Immature natural killer cell (primary cell): ENCODE measurements at regions not wholly inside any gene's neighbourhood (a gene's known extent, or its start where the extent isn't known, plus 50 kb on each side); places are given as distances from the start of the nearest gene placed in this dataset.

ENCODE experiments used
- DNase-seq, 3 donors: peaks; one replicate each; pipeline ENCODE4 v3.0.0; 2022; ENCODE audit warnings: mixed read lengths in 1 of 3
- H3K27ac Mint-ChIP-seq, 6 donors: one replicate each; pipeline ENCODE4 v1.8.0; 2020; ENCODE audit warnings: mixed read lengths in 6 of 6, mild to moderate bottlenecking in 5 of 6, inconsistent platforms in 4 of 6, moderate library complexity in 3 of 6
- H3K27me3 Mint-ChIP-seq, 3 donors: one replicate each; pipeline ENCODE4 v1.8.0; 2020 to 2021; ENCODE audit warnings: low read depth in 3 of 3, mild to moderate bottlenecking in 3 of 3, mixed read lengths in 3 of 3, moderate library complexity in 3 of 3, inconsistent platforms in 1 of 3
- H3K36me3 Mint-ChIP-seq, 3 donors: one replicate each; pipeline ENCODE4 v1.8.0; 2020; ENCODE audit warnings: mixed read lengths in 3 of 3, inconsistent platforms in 2 of 3, mild to moderate bottlenecking in 2 of 3
- H3K4me1 Mint-ChIP-seq, 2 donors: one replicate each; pipeline ENCODE4 v1.8.0; 2020; ENCODE audit warnings: inconsistent platforms in 2 of 2, mild to moderate bottlenecking in 2 of 2, mixed read lengths in 2 of 2, moderate library complexity in 1 of 2
- H3K4me3 Mint-ChIP-seq, 5 donors: one replicate each; pipeline ENCODE4 v1.8.0; 2020; ENCODE audit warnings: mild to moderate bottlenecking in 5 of 5, mixed read lengths in 5 of 5, inconsistent platforms in 3 of 5, moderate library complexity in 3 of 5
- H3K9me3 Mint-ChIP-seq, 6 donors: one replicate each; pipeline ENCODE4 v1.8.0; 2020; ENCODE audit warnings: mild to moderate bottlenecking in 6 of 6, mixed read lengths in 6 of 6, inconsistent platforms in 4 of 6, moderate library complexity in 3 of 6

DNA sequence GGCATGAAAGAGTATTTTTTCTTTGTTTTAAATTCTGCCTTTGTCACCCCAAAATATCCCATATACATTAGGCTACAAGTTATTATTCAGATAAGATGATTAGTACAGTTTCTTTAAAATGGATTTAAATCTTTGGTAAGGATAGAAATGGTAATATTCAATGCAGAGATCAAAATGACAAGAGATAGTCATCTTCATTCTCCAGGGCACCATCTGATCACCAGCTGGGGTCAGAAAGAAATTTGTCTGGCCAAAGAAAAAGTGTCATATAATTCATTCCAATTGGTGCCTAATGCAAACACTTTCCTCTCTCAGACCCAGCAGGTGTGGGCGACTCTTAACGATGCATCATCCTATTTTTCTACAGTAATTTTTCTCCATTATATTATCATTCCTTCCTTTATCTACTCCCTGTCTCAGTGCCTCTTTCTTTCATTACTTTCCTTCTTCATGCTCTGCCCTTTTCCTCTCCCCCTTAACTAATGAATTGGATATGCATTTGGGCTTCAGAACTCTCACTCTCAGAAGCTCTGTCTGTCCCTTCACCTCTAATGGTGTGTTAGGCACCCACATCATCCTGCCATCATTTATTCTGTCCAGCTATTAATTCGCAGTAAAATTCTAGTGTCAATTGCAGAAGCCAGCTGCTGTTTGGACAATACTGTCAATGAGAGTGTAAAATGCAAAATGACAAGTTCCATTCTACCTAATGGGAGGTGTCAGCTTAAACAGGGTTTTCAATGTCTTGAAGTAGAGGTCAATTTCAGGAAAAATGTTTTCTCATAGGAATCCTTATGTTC, 570.5 kb downstream of the TDRD15 start:
- peaks cover 2 to 21% (median 6%) of the 10 kb centered on the region in 6 donors for H3K9me3 Mint-ChIP-seq
- no peaks in the 10 kb centered on the region for H3K27me3 Mint-ChIP-seq
- no peak overlapping the region for H3K4me3 Mint-ChIP-seq
- no peak for DNase-seq
- peaks cover 0 to 4% (median 0%) of the 10 kb centered on the region in 3 donors for H3K36me3 Mint-ChIP-seq
- H3K4me1 Mint-ChIP-seq = no peaks in the 10 kb centered on the region
- H3K27ac Mint-ChIP-seq = no peak overlapping the region

DNA sequence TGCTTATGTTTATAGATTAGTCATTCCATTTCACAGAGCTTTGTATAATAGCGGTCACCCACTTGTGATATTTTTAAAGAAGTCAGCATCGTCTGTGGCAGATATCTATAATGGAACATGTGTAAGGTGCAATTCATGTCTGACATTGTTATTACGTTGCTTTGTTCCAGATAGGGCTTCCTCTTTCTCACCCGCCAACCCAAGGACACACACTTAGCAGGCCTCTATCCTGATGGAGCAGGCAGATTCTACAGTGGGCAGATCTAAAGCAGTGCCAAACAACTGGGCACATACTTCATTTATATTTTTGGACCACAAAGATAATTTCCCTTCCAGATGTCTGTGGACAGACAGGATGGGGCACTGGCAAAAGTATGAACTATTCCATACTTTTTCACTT, 573.1 kb downstream of the TDRD15 start:
- H3K9me3 Mint-ChIP-seq = peaks cover 2 to 21% (median 8%) of the 10 kb centered on the region in 6 donors
- no peaks in the 10 kb centered on the region for H3K4me1 Mint-ChIP-seq
- peaks cover 0 to 4% (median 0%) of the 10 kb centered on the region in 3 donors for H3K36me3 Mint-ChIP-seq
- no peak overlapping the region for H3K27ac Mint-ChIP-seq
- no peak overlapping the region for H3K4me3 Mint-ChIP-seq
- no peak for DNase-seq
- H3K27me3 Mint-ChIP-seq = peaks cover 0 to 3% (median 0%) of the 10 kb centered on the region in 3 donors

GRCh38 chr2:21700644-21701043, 576.9 kb downstream of the TDRD15 start:
- DNase-seq = no peak
- Mint-ChIP-seq H3K9me3 (peaks cover 3 to 15% (median 10%) of the 10 kb centered on the region in 6 donors), H3K36me3 (no peaks in the 10 kb centered on the region), H3K4me3 (no peak overlapping the region), H3K27me3 (peaks cover 0 to 3% (median 0%) of the 10 kb centered on the region in 3 donors), H3K27ac (no peak overlapping the region), H3K4me1 (no peaks in the 10 kb centered on the region)

DNA sequence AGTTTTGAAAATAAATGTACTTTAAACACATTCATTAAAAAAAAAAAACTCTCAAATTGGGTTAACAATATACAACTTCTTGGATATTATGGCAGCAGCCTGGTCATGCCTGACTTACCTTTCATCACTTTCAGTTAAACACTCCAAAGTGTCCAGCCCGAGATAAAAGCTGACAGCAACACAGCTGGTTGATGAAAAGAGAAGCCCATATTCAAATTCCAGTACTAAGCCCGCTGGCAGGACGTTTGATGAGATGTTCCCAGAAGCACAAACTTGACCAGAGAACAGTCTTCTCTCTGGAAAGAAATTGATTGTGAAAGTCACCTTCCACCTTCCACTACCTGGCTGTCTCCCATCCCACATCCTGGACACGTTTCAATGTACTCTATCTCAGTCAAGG, 586.3 kb downstream of the TDRD15 start:
- H3K27me3 Mint-ChIP-seq = peaks cover 0 to 3% (median 2%) of the 10 kb centered on the region in 3 donors
- H3K4me3 Mint-ChIP-seq = no peak overlapping the region
- no peaks in the 10 kb centered on the region for H3K36me3 Mint-ChIP-seq
- DNase-seq = no peak
- H3K4me1 Mint-ChIP-seq = no peaks in the 10 kb centered on the region
- peaks cover 9 to 48% (median 16%) of the 10 kb centered on the region in 6 donors for H3K9me3 Mint-ChIP-seq
- H3K27ac Mint-ChIP-seq = no peak overlapping the region

DNA sequence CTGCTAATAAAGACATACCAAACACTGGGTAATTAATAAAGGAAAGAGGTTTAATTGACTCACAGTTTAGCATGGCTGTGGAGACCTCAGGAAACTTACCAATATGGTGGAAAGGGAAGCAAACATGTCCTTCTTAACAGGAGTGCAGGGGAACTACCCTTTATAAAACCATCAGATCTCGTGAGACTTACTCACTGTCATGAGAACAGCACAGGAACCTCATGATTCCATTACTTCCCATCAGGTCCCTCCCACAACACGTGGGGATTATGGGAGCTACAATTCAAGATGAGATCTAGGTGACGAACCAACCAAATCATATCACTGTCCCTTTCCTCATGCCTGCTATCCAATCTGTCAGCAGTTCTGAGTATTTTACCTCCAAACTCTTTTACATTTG, 586.7 kb downstream of the TDRD15 start:
- H3K27me3 Mint-ChIP-seq = peaks cover 0 to 3% (median 2%) of the 10 kb centered on the region in 3 donors
- H3K4me1 Mint-ChIP-seq = no peaks in the 10 kb centered on the region
- no peak for DNase-seq
- no peaks in the 10 kb centered on the region for H3K36me3 Mint-ChIP-seq
- H3K27ac Mint-ChIP-seq = no peak overlapping the region
- H3K9me3 Mint-ChIP-seq = peaks cover 9 to 44% (median 18%) of the 10 kb centered on the region in 6 donors
- no peak overlapping the region for H3K4me3 Mint-ChIP-seq

GRCh38 chr2:21715887-21716286, 592.1 kb downstream of the TDRD15 start:
- DNase-seq = no peak
- peaks cover 0 to 7% (median 0%) of the 10 kb centered on the region in 3 donors for H3K36me3 Mint-ChIP-seq
- H3K4me3 Mint-ChIP-seq = no peak overlapping the region
- H3K4me1 Mint-ChIP-seq = no peaks in the 10 kb centered on the region
- no peak overlapping the region for H3K27ac Mint-ChIP-seq
- H3K27me3 Mint-ChIP-seq = peaks cover 0 to 4% (median 0%) of the 10 kb centered on the region in 3 donors
- peaks cover 15 to 39% (median 21%) of the 10 kb centered on the region in 6 donors for H3K9me3 Mint-ChIP-seq

- no peak overlapping the region for H3K4me3 Mint-ChIP-seq
- H3K27ac Mint-ChIP-seq = no peak overlapping the region
- H3K36me3 Mint-ChIP-seq = no peaks in the 10 kb centered on the region
- H3K27me3 Mint-ChIP-seq = no peaks in the 10 kb centered on the region
- H3K4me1 Mint-ChIP-seq = no peaks in the 10 kb centered on the region
- DNase-seq = no peak
- H3K9me3 Mint-ChIP-seq = peaks cover 8 to 34% (median 20%) of the 10 kb centered on the region in 6 donors
These were observed 603.3 kb downstream of the TDRD15 start for GRCh38 chr2:21727101-21727500.

- Mint-ChIP-seq H3K36me3 (no peaks in the 10 kb centered on the region), H3K9me3 (peaks cover 10 to 38% (median 21%) of the 10 kb centered on the region in 6 donors), H3K4me1 (no peaks in the 10 kb centered on the region), H3K4me3 (no peak overlapping the region), H3K27me3 (no peaks in the 10 kb centered on the region), H3K27ac (no peak overlapping the region)
- no peak for DNase-seq
These were observed 604.4 kb downstream of the TDRD15 start for GRCh38 chr2:21728133-21728532.

GRCh38 chr2:21730141-21730540, 606.4 kb downstream of the TDRD15 start:
- Mint-ChIP-seq H3K27ac (no peak overlapping the region), H3K9me3 (peaks cover 9 to 41% (median 17%) of the 10 kb centered on the region in 6 donors), H3K36me3 (no peaks in the 10 kb centered on the region), H3K27me3 (peaks cover 0 to 1% (median 0%) of the 10 kb centered on the region in 3 donors), H3K4me1 (no peaks in the 10 kb centered on the region), H3K4me3 (no peak overlapping the region)
- no peak for DNase-seq

DNA sequence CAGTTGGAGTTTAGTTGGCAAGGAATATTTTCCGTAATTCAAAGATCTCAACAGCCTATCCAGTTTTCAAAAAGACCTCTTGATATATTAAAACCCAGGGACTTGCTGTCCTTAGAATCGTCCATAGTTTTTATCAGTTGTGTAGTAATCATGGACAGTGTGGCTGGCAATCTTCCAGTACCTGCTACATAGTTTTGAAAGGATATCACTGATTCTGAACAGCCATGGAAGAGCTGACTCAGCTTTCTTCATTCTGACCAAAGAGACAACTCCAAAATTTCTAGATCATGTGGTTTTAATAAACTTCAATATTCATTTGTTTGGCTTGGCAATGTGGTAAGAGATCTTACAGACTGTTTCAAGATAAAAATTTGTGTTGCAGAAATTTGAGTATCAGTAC, 616.7 kb downstream of the TDRD15 start:
- Mint-ChIP-seq H3K27ac (no peak overlapping the region), H3K4me1 (no peaks in the 10 kb centered on the region), H3K36me3 (no peaks in the 10 kb centered on the region), H3K27me3 (peaks cover 0 to under 1% (median 0%) of the 10 kb centered on the region in 3 donors), H3K4me3 (no peak overlapping the region), H3K9me3 (peaks cover 3 to 32% (median 18%) of the 10 kb centered on the region in 6 donors)
- DNase-seq = no peak

GRCh38 chr2:21746499-21746898, 622.7 kb downstream of the TDRD15 start:
- Mint-ChIP-seq H3K4me1 (no peaks in the 10 kb centered on the region), H3K4me3 (no peak overlapping the region), H3K36me3 (peaks cover 0 to 3% (median under 1%) of the 10 kb centered on the region in 3 donors), H3K27ac (no peak overlapping the region), H3K9me3 (peaks cover 0 to 55% (median 25%) of the 10 kb centered on the region in 6 donors), H3K27me3 (no peaks in the 10 kb centered on the region)
- DNase-seq = no peak

DNA sequence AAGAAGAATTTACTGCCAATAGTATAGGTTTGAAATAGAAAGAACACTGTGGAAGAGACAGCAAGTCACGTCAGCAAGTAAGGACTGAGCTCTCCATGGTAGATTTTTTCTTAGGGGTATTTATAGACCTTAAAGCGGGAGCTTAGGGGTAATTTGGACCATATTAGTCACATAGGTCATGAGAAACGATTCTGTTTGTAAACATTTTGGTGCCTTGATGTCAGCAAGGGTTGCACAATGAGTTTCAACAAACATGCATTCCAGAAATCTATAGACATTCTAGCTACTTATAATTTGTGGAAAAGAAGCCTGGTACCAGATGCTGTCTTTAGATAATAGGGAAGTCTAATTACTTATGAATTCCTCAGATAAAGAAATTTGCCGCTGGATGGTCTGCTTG, 624.7 kb downstream of the TDRD15 start:
- Mint-ChIP-seq H3K36me3 (peaks cover 0 to 4% (median 3%) of the 10 kb centered on the region in 3 donors), H3K4me1 (no peaks in the 10 kb centered on the region), H3K9me3 (peaks cover 0 to 53% (median 21%) of the 10 kb centered on the region in 6 donors), H3K27me3 (no peaks in the 10 kb centered on the region), H3K27ac (no peak overlapping the region), H3K4me3 (no peak overlapping the region)
- DNase-seq = no peak

GRCh38 chr2:21754164-21754788, 630.5 kb downstream of the TDRD15 start:
- H3K4me3 Mint-ChIP-seq = no peak overlapping the region
- H3K27me3 Mint-ChIP-seq = no peaks in the 10 kb centered on the region
- H3K4me1 Mint-ChIP-seq = no peaks in the 10 kb centered on the region
- H3K27ac Mint-ChIP-seq = no peak overlapping the region
- H3K9me3 Mint-ChIP-seq = peaks cover 0 to 50% (median 7%) of the 10 kb centered on the region in 6 donors
- peaks cover 0 to 4% (median 0%) of the 10 kb centered on the region in 3 donors for H3K36me3 Mint-ChIP-seq
- no peak for DNase-seq

GRCh38 chr2:21757805-21758430, 634.1 kb downstream of the TDRD15 start:
- Mint-ChIP-seq H3K27ac (no peak overlapping the region), H3K4me1 (no peaks in the 10 kb centered on the region), H3K4me3 (no peak overlapping the region), H3K27me3 (no peaks in the 10 kb centered on the region), H3K36me3 (peaks cover 0 to 4% (median 0%) of the 10 kb centered on the region in 3 donors), H3K9me3 (peaks cover 0 to 65% (median 7%) of the 10 kb centered on the region in 6 donors)
- DNase-seq = no peak
